ENCODE measurements at regions not wholly inside any gene's neighbourhood (a gene's known extent, or its start where the extent isn't known, plus 50 kb on each side); places are given as distances from the start of the nearest gene placed in this dataset.

GRCh38 chr2:18085593-18085992 lies 207.1 kb downstream of the KCNS3 start:
- no peak for DNase-seq (ENCODE audit: low spot score)

- DNase-seq (ENCODE audit: low spot score) = no peak
These were observed 205.9 kb downstream of the KCNS3 start for GRCh38 chr2:18084376-18084775.

DNA sequence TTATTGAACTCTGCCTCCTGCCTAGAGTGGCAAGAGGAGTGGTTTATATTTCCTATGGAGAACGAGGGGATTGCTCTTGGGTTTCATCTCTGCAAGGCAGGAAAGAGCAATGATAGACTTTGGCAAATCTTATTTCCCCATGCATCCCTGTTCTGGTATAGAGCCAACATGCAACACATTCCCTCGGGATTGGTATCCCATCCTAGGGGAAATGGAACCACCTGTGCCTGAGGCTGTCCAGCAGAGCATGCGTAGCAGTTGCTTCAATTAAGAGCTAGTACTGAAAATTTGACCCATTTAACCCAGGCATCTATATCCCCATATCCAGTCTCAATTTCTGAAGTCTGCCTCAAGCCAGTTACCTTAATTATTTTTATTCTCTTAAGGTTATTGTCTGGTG lies 205.3 kb downstream of the KCNS3 start:
- no peak for DNase-seq (ENCODE audit: low spot score)

DNA sequence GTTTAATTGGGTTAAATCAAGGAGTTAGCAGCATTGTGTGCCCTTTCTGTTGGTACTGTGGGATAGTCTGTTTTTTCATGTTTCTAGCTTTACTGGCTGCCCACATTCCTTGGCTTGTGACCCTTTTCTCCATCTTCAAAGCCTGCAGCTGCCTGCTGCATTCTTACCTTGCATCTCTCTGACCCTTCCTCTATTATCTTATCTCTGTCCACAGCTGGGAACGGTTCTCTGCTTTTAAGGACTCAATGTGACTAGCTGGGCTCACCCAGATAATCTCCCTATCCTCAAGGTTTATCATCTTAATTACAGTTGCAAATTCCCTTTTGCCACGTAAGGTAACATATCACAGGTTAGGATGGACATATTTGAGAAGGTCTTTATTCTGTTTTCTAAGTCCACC lies 199.7 kb downstream of the KCNS3 start:
- DNase-seq (ENCODE audit: low spot score) = no peak

DNA sequence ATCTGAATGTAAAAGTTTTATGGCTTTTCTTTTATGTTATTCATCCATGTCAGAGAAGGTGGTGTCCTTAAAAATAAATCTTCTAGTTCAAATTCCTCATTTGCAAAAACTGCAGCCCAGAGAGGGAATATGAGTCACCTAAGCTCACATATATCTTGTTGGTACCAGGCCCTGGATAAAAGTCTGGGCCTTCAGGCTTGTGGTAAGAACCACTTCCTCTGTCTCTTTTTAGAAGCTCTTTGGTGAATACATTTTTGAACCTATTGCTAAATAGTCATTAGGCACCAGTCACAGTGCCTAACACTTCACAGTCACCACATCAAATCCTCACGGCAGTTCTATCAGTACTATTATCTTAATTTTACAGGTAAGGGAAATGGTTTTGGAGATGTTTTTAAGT lies 199.2 kb downstream of the KCNS3 start:
- no peak for DNase-seq (ENCODE audit: low spot score)

GRCh38 chr2:18077231-18077630 lies 198.8 kb downstream of the KCNS3 start:
- DNase-seq (ENCODE audit: low spot score) = no peak

DNA sequence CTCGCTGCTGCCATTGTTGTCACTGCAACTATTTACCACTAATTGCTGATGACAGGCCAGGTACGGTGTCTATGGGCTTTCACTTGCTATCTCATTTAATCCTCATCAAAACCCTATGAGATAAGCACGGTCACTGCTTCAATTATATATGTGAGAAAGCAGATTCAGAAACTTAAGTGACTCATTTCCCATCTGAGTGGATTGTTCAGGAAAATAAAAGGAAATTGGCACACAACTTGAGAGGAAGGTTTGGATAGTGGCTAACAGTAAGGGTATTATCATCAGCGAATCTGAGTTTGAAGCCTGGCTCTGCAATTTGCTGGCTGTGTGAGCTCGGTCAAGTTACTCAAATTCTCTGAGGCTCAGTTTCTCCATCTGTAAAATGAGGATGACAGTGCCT lies 196.0 kb downstream of the KCNS3 start:
- DNase-seq (ENCODE audit: low spot score) = peak; percentile 9

GRCh38 chr2:18073601-18074000 lies 195.1 kb downstream of the KCNS3 start:
- no peak for DNase-seq (ENCODE audit: low spot score)

DNA sequence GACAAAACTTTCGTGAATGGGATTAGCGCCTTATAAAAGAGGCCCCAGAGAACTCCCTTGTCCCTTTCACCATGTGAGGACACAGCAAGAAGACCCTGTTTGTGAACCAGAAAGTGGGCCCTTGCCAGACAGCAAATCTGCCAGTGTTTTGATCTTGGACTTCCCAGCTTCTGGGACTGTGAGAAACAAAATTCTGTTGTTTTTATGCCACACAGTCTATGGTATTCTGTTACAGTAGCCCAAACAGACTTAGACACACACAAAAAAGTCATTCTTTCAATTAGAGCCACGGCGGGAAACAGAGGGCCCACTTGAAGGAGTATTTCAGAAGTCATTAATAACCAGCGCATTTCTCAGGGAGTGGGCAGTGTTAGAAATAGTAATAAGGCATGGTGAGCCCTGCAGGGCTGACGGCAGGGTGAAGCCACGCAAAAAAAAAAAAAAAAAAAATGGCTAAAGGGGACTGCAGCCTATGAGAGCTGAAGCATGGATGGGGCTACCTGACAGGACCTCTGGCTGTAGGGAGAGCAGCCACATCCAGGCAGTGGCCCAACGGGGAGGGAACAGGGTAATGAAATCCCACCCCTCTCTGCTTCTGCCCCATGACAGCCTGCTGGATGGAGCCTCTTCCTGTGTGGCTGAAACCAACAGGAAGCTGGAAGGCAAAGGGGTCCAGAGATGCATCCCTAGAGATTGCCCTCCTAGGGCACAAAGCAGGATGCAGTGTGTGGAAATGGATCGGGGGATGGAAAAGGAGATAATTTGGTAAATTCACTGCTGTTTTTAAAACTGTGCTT lies 189.3 kb downstream of the KCNS3 start:
- peak; percentile 10 for DNase-seq (ENCODE audit: low spot score)

DNA sequence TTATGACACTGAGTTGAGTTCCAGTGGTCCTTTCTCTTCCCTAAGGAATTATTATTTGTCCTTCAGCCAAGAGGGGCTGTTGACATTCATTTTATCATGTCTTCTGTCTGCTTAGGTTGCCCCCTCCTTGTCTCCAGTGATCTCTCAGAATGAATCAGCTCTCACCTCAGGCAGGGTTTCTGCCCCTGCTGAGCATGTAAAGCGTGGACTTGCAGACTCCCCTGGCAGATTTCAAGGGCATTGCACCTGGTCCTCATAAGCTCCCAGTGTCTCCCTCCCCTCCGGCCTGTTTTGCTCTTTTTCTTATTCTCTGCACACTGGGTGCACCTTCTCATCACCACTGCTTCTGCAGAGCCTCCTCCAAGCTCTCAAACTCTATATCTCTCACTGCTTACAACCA lies 188.4 kb downstream of the KCNS3 start:
- DNase-seq (ENCODE audit: low spot score) = peak; percentile 4

DNA sequence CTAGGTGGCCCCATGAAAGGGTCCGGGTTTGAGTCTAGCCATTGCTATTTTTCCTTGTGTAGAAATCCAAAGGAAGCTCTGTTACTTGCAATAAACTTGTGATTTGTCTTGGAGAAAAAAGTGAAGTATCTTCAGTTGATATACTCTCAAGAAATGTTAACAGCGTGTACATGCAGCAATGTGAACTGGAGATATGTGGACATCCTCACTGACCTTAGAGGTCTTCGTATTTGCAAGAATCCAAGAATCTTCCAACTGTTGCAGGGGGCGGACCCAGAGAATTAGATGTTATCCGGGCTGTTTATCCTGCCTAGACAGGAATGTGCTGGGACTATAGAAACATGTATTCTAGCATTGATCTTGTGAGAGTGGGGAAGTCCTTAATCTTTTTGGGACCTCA lies 187.6 kb downstream of the KCNS3 start:
- DNase-seq (ENCODE audit: low spot score) = no peak

DNA sequence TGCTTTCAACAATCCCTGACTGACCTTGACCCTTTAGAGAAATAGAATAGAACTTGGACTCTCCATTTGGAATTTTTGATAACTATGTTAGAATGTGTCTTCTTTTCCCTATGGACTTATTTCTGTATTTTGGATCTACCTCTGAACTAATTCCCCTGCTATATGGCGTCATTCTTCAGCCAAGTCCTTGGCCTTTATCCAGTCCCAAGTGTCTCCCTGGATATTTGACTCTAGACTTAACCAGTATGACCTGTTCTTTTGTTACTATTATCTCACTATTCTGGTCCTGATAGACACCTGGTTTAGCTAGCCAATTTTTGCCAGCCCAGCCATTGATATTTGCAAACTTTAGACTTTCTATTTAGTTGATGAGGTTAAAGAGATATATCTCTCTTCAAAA lies 186.8 kb downstream of the KCNS3 start:
- no peak for DNase-seq (ENCODE audit: low spot score)

DNA sequence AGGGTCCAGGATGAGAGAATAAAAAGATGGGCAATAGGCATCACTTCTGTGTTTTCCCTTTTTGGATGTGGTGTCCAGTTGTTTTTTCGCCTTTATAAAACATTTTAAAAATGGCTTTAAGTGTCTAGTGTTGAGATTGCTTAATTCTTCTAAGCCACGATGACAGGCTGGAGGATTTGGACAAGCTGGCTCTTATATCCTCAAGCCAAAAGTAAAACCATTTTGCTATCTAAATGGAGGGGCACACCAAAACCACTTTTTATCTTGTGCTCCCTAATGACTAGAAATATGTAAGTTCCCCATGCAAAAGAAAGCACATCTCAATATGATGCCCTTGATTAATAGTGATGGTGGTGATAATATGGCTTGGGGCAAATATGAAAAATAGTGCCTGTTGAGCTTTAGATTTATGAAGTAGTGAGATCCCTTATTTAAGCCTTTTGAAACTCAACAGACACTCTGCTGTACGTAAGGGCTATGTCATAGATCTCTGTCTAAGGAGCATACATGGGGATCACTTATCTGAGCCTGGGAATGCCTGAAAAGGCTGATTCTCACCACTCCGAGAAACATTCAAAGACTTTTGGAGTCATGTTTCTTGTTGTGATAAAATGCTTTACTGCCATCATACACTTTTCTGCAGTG lies 185.5 kb downstream of the KCNS3 start:
- DNase-seq (ENCODE audit: low spot score) = no peak

DNA sequence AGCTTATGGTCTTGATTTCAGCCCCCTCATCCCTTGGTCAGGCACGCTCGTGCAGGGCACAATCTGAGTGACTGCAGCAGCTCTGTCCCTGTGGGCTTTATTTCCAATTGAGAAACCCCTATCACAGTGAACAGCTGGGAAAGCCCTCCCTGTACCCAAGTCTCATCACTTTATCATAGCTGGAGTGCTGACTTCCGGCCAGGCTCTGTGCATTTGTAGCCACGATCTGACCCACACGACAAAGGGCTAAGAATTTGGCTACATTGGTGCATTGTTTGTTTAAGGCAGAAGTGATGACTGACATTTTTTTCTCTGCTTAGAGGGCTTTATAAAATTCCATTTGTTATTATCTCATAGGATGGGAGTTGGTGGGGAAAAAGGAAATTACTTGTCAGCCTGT lies 184.4 kb downstream of the KCNS3 start:
- no peak for DNase-seq (ENCODE audit: low spot score)

DNA sequence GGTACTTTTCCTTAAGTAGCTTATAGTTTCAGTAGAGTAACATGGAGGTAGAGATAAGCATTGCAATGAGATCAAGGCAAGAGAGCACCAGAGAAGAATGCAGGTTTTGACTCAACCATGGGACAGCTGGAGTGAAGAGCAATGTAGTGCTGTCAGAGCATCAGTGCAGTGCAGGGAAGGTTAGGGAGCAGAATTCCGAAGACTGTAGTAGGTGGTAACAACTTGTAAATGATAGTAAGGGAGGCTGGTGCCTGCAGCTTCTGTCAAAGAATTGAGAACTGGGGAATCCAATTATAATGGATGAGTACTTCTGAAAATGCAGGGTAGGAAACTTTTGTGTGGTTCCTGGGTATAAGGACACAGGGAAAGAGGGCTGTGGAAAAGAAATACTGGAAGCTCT lies 183.2 kb downstream of the KCNS3 start:
- DNase-seq (ENCODE audit: low spot score) = no peak

GRCh38 chr2:18057657-18058056 lies 179.2 kb downstream of the KCNS3 start:
- DNase-seq (ENCODE audit: low spot score) = no peak

DNA sequence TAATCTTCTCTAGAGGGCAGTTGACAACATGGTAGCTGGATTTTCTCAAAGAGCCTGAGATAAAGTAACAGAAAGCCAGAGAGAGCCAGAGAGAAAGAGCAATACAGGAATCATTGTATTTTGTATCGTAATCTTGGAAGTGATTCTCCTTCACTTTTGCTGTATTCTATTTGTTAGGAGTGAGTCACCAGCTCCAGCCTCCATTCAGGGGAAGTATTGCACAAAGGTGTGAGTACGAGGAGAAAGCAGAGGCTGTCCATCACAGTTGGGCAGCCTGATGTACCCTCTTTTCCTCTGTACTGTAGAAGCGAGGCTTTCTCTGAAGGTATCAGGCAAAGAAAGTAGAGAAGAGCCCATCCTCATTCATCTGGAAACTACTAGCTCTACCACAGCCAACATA lies 176.8 kb downstream of the KCNS3 start:
- no peak for DNase-seq (ENCODE audit: low spot score)

DNA sequence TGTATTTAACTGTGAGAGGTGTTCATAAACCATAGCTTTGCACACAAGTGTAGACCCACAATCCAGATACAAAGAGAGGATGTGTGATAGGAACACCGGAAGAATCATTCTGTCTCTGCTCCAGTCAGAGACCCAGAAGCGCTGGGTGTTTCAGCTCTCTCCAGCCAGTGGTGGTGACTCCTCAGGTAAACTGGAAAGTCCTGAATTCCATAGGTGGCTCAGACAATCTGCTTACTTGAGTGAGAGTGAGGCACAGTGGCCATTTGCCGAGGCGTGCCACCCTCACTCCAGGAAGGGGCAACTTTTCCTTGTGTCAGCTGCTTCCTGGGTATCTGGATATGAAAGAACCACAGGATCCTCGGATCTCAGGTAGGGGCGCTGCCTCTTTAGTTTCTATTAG lies 171.5 kb downstream of the KCNS3 start:
- DNase-seq (ENCODE audit: low spot score) = no peak

- DNase-seq (ENCODE audit: low spot score) = no peak
These were observed 170.9 kb downstream of the KCNS3 start for GRCh38 chr2:18049325-18049724.

DNA sequence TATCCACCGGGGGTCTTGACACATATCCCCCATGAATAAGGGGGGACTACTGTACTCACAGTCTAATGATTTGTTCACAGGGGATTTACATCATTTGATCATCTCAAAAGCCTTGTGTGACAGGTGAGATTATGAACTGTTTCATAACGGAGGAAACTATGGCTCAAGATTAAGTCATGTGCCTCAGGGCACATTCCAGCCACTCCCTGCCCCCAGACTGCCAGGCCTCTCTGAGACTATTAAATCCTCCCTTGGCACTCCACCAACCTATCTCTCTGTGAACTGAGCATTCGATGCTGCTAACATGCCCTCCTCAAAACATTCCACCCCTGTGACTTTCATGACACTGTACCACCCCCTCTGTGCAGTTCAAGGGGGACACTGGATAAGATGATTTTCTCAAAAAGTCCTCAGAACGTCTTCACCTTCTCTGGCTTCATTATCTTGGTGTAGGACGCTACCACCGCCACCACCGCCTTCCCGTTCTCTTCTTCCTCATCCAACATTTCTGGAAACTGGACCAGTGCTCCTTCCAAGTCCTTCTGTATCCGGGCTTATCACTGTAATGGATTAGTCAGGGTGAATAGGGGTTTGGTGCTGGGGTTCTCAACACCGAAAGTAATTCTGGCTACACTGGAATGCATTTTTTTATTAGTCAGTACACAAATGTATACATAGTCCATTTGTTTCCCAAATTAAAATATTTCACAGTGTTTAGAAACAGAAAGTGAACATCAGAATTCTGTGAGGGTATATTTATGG lies 169.6 kb downstream of the KCNS3 start:
- no peak for DNase-seq (ENCODE audit: low spot score)

DNA sequence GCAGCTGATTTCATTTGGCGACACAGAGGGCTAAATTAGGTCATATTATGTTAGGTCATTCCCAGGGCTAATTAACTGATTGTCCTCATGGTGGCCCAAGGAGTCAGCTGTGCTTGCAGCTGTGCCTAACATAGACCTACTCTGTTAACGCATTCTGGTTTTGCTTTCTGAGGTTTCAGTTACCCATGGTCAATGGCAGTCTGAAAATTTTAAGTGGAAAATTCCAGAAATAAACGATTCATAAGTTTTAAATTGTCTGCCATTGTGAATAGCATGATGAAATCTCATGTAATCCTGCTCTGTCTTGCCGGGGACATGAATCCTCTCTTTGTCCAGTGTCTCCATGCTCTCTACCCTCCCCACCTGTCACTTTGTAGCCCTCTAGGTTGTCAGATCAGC lies 168.7 kb downstream of the KCNS3 start:
- no peak for DNase-seq (ENCODE audit: low spot score)

DNA sequence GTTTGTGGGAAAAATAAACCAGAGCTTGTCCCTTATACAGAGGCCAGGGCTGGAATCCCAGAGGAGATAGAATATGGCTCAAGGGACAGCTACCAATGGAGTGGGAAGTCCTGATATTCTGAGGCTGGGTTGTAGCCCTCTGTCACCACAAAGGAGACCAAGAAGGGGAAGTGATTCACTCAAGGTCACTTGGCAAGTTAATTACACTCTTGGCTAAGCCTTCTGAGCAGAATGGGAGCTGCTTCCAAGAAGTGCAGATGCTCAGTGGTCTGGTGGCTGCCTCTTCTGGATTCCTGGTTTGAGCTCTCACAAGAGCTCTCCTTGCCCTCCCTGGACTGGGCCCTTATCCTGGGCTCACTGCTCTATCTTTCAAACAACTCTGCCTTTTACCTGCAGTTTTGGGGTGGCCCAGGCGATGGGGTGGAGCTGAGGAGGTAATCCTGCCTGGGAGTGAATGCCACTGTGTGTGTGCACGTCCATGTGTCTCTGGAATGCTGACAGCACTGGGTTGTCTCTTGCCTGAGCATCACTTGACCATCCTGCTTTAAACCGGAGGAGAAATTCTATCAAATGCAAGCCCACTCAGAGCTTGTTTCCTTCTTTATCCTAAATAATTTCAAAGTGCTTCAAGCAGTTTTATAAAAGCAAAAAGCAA lies 168.2 kb downstream of the KCNS3 start:
- DNase-seq (ENCODE audit: low spot score) = no peak
